Stimulated activated naive CD8-positive, alpha-beta T cell treated with anti-CD3 and anti-CD28 coated beads, Interleukin-15, amount 100 ng/mL, for 72 hours (primary cell): ENCODE measurements at regions not wholly inside any gene's neighbourhood (a gene's known extent, or its start where the extent isn't known, plus 50 kb on each side); places are given as distances from the start of the nearest gene placed in this dataset.
A peak's percentile ranks its signal among the peaks of the same experiment; 100 is the strongest.

Source experiments
- ATAC-seq: fragments of 150-1000 bp; cut with Tn5 transposase; 2 replicates; pipeline ENCODE4 v1.10.0; 2021; ENCODE audit warnings: mild to moderate bottlenecking, moderate library complexity
- DNase-seq, 2 donors: peaks; one replicate each; pipeline ENCODE4 v3.0.0; 2021 to 2022
- H3K27ac Mint-ChIP-seq, 2 donors: one replicate each; pipeline ENCODE4 v1.8.0; 2022; ENCODE audit warnings: mild to moderate bottlenecking in 2 of 2, mixed read lengths in 2 of 2, moderate library complexity in 2 of 2
- H3K27me3 Mint-ChIP-seq: one replicate; pipeline ENCODE4 v1.8.0; 2022; ENCODE audit warnings: mixed read lengths
- H3K4me1 Mint-ChIP-seq: one replicate; pipeline ENCODE4 v1.8.0; 2022; ENCODE audit warnings: mild to moderate bottlenecking, mixed read lengths
- H3K4me3 Mint-ChIP-seq, 2 donors: one replicate each; pipeline ENCODE4 v1.8.0; 2022; ENCODE audit warnings: mild to moderate bottlenecking in 2 of 2, mixed read lengths in 2 of 2, moderate library complexity in 1 of 2
- H3K9me3 Mint-ChIP-seq, 2 donors: one replicate each; pipeline ENCODE4 v1.8.0; 2022; ENCODE audit warnings: mixed read lengths in 2 of 2

DNA sequence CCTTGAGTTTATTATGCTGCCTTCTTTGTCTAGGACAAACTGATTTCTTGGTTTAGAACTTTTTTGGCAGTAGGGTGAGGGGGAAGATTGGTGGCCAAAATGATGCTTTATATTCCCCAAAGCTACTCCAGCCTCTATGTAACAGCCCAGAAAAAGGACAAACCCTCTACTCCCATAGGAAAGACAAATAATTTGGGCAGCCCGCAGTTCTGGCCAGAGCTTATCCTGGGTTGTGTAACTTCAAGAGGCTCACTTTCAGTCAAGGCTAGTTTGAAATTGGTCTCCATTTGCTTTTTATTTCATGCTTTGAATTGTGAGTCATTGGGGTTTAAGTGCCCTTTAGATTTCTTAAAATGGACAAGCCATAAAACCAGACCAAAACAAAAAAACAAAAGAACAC is 142.3 kb downstream of the OLFM4 start:
- ATAC-seq (no peak), DNase-seq (no peak)
- Mint-ChIP-seq H3K4me1 (no peaks in the 10 kb centered on the region), H3K4me3 (no peak overlapping the region), H3K9me3 (peaks cover 0 to 8% of the 10 kb centered on the region in 2 donors), H3K27me3 (no peaks in the 10 kb centered on the region), H3K27ac (no peak overlapping the region)

DNA sequence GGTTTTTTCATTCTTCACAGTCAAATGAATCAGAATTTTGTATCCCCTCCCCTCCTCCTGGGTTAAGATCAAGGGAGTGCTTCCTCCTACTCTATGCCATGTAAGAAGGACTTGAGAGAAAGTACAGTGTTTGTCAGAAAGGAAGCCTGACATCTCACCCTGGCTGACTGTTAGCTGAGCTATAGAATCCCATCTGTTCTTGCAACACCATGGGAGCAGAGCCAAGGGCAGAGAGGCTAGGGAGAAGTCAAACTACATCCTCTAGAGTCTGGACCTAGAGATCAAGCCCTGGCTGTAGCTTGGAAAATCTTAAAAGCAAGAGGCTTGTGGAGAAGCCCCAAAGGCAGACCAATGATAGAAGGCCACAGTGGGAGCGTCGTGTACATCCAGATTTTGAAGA is 145.9 kb downstream of the OLFM4 start:
- Mint-ChIP-seq H3K4me3 (no peak overlapping the region), H3K27me3 (no peaks in the 10 kb centered on the region), H3K9me3 (peaks cover 0 to 8% of the 10 kb centered on the region in 2 donors)

DNA sequence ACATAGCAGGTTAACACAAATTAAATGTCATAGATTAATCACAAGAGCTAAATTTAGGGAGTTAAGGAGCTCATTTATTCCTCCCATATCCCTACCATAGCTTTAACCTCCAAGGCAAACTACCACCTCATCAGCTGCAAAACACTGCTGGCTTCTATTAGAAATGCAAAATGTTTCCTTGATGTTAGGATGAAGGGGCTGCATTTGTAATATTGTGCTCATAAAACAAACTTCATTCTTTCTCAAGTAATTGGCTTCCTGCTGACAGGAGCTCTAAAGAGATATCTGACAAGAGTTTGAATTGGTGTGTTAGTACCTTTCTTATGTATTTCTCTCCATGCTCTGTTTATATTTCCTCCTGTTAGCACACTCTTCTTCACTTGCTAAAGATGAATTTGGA is 152.1 kb downstream of the OLFM4 start:
- Mint-ChIP-seq H3K4me1 (no peaks in the 10 kb centered on the region), H3K4me3 (no peak overlapping the region), H3K27ac (no peak overlapping the region), H3K27me3 (no peaks in the 10 kb centered on the region), H3K9me3 (peaks cover 0 to 12% of the 10 kb centered on the region in 2 donors)
- DNase-seq (no peak), ATAC-seq (no peak)

More for the DNA sequence above, 145.9 kb downstream of the OLFM4 start:
- no peak for ATAC-seq
- H3K4me1 Mint-ChIP-seq, result no peaks in the 10 kb centered on the region
- H3K27ac Mint-ChIP-seq, result no peak overlapping the region
- DNase-seq, result no peak

DNA sequence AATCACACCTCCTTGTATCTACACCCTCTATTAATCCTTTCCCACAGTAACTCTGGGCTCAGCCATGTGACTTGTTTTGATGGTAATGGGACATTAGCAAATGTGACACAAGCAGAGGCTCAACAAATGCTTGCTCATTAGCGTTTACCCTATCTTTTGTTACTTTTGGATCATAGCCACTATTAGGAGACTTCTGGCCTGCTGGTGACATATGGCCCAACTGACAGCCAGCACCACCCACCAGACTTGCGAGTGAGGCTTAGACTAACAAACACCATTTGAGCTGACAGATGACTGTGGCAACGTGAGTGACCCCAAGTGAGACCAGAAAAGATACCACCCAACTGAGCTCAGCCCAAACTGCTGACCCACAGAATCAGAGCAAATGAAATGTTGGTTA is 154.1 kb downstream of the OLFM4 start:
- H3K27ac Mint-ChIP-seq, result no peak overlapping the region
- no peak for DNase-seq
- ATAC-seq, result no peak
- no peaks in the 10 kb centered on the region for H3K27me3 Mint-ChIP-seq
- peaks cover 0 to 12% of the 10 kb centered on the region in 2 donors for H3K9me3 Mint-ChIP-seq
- H3K4me3 Mint-ChIP-seq, result no peak overlapping the region
- no peaks in the 10 kb centered on the region for H3K4me1 Mint-ChIP-seq

DNA sequence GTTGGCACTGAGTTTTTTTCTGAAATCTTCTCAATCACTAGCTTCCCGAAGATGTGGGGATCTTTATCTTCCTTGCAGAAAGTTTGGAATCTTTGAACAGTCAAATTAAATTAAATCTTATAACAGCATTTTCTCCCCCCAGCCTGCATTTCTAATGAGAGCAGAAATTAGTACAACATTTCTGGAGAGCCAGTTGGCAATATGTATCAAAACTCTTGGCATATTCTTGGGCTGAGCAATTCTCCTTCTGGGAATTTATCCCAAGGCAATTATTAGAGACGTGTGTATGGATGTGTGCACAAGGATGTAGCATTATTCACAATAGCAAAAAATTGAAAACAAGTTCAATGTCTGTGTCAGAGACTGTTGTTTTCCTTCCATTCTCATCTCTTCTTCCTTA is 159.5 kb downstream of the OLFM4 start:
- Mint-ChIP-seq H3K4me3 (no peak overlapping the region), H3K27ac (no peak overlapping the region), H3K4me1 (no peaks in the 10 kb centered on the region), H3K9me3 (peaks cover 0 to 12% of the 10 kb centered on the region in 2 donors), H3K27me3 (no peaks in the 10 kb centered on the region)
- DNase-seq (no peak), ATAC-seq (no peak)

DNA sequence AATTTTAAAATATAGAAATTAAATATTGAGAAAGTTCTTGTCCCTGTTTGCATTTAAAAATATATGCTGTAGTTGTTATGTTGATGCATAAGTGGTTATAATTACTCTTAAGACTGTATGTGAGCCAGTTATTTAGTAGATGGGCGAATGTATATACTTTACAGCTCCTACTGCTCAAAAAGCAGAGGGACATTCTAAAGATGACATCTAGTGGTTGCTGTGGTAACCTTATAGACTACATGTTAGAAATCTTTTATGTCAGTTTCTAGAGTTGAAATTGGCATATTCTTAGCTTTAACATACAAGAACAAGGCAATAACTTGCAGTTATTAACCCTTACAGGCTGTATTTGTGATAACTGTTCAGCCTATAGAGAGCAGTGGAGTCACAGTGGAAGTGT is 160.5 kb downstream of the OLFM4 start:
- no peak overlapping the region for H3K4me3 Mint-ChIP-seq
- H3K27ac Mint-ChIP-seq, result no peak overlapping the region
- H3K27me3 Mint-ChIP-seq, result no peaks in the 10 kb centered on the region
- DNase-seq, result no peak
- H3K9me3 Mint-ChIP-seq, result peaks cover 0 to 8% of the 10 kb centered on the region in 2 donors
- no peak for ATAC-seq
- no peaks in the 10 kb centered on the region for H3K4me1 Mint-ChIP-seq

DNA sequence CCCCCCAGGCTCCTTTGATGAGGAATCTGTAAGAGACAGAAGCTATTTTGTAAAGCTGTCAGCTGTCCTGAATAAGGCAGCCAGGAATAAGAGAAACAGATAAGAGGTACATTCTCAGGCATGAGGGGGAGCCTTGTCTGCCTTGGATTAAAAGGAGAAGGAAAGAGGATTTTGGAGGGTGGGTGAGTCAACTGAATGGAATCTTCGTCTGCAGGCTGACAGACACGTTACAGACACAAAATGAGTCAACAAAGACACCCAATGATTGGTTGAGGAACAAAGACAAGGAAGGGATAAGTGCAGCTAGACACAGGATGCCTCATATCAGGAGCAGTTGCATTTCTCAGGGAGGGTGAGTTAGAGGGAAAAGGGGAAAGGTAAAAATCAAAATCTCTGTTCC is 162.5 kb downstream of the OLFM4 start:
- Mint-ChIP-seq H3K4me3 (no peak overlapping the region), H3K27ac (no peak overlapping the region), H3K4me1 (no peaks in the 10 kb centered on the region), H3K9me3 (no peaks in the 10 kb centered on the region), H3K27me3 (no peaks in the 10 kb centered on the region)
- DNase-seq, result no peak
- no peak for ATAC-seq

DNA sequence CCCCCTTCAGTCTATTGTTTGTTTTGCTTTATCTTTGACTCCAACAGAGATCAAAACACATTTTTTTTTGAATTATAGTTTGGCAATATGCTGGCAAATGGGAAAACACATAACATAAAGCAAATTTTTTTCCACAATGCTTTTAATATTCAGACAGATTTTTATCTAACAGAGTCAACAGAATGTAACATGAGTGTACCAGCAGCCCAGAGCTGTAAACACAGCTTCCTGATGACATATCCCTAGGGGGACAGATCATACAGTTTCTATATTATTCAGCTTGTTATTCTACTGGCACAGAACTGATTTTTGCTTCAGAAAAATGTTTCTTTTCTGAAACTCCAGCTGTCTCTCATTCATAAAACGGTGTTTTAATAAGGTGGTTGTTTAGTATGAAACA is 168.8 kb downstream of the OLFM4 start:
- Mint-ChIP-seq H3K9me3 (no peaks in the 10 kb centered on the region), H3K4me1 (no peaks in the 10 kb centered on the region), H3K27ac (no peak overlapping the region), H3K4me3 (no peak overlapping the region), H3K27me3 (peaks cover 23% of the 10 kb centered on the region)
- DNase-seq (no peak), ATAC-seq (no peak)

DNA sequence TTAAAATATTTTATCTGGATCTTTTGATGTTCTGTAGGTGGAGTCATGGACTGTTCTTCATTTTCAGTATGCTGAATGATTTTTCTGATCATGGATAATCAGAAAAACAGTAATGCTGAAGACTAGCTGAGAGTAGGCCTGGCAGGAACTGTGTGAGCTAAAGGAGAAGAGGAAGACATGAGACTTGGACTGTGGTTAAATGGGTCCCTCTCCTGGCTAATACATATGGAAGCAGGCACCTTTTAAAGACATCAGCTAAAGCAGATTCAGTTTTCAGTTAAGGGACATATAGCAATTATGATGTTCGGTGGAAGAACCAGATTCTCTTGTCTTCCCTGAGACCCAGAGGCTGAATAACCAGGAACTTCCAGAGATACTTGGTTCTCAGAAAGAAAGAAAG is 169.4 kb downstream of the OLFM4 start:
- H3K27me3 Mint-ChIP-seq, result peaks cover 29% of the 10 kb centered on the region
- H3K4me3 Mint-ChIP-seq, result no peak overlapping the region
- H3K4me1 Mint-ChIP-seq, result no peaks in the 10 kb centered on the region
- DNase-seq (no peak), ATAC-seq (no peak)
- H3K9me3 Mint-ChIP-seq, result no peaks in the 10 kb centered on the region
- H3K27ac Mint-ChIP-seq, result no peak overlapping the region

DNA sequence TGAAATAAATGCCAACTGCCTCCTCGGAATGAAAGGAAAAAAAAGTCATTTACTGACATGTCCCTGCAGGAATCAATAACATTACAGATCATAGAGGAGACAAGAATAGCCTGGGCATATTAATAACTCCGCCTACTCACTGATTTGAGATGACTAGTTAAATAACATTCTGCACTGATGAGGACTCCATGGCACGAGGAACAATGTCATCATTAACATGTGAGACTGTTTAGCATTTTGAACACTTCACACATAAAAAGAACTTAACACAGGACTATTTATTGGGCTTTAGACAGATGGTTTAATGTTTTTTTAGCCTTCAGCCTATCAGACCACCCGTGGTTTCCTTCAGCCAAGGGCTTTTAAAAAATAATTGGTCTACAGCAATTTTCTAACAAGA is 170.1 kb downstream of the OLFM4 start:
- H3K27ac Mint-ChIP-seq, result no peak overlapping the region
- DNase-seq (no peak), ATAC-seq (no peak)
- no peaks in the 10 kb centered on the region for H3K4me1 Mint-ChIP-seq
- H3K4me3 Mint-ChIP-seq, result no peak overlapping the region
- no peaks in the 10 kb centered on the region for H3K9me3 Mint-ChIP-seq
- H3K27me3 Mint-ChIP-seq, result peaks cover 29% of the 10 kb centered on the region

DNA sequence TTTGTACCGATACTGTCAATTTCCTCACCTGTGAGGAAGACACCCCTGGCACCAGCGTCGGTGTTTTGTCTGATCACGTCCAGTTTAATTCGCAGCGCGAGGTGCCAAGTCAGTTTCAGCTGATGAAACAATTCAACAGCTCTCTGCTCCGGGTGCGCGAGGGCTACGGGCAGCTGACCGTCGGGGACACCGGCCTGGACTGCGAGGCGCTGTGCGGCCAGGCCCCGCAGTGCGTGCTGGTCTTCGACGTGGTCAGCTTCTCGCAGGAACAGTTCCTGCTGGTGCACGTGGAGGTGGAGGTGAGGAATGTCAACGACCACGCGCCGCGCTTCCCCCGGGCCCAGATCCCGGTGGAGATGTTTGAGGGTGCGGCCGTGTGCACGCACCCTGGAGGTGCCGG is 171.5 kb downstream of the OLFM4 start:
- peak; percentile 46 for ATAC-seq

DNA sequence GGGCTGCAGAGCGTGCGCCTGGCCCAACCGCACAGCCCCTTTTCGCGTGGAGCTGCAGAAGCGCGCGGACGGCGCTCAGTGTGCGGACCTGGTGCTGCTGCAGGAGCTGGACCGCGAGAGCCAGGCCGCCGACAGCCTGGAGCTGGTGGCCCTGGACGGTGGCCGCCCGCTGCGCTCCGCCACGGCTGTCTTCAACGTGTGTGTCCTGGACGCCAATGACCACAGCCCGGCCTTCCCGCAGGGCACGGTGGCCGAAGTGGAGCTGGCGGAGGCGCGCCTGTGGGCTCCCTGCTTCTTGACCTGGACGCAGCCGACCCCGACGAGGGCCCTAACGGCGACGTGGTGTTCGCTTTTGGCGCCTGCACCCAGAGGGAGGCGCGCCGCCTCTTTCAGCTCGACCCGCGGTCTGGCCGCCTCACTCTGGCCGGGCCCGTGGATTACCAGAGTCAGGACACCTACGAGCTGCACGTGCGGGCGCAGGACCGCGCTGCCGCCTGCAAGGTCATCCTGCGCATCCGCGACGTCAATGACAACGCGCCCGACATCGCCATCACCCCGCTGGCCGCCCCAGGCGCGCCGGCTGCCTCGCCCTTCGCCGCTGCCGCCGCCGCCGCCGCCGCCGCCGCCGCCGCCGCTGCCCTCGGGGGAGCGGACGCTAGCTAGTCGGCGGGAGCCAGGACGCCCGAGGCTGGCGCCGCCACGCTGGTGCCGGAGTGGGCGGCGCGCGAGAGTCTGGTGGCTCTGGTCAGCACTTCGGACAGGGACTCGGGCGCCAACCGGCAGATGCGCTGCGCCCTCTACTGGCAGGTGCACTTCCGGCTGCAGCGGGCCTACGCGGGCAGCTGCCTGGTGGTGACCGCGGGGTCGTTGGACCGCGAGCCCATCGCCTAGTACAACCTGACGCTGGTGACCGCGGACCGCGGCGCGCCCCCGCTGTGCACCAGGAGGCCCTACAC is 172.2 kb downstream of the OLFM4 start:
- peak; percentile 23 for ATAC-seq
- H3K9me3 Mint-ChIP-seq, result no peaks in the 10 kb centered on the region
- peak in 1 of 2 donors; percentile 16 for DNase-seq
- peaks cover 36% of the 10 kb centered on the region for H3K27me3 Mint-ChIP-seq
- H3K27ac Mint-ChIP-seq, result no peak overlapping the region
- H3K4me1 Mint-ChIP-seq, result no peaks in the 10 kb centered on the region
- H3K4me3 Mint-ChIP-seq, result no peak overlapping the region

More for the DNA sequence above, 171.5 kb downstream of the OLFM4 start:
- H3K4me1 Mint-ChIP-seq, result no peaks in the 10 kb centered on the region
- DNase-seq, result no peak
- no peak overlapping the region for H3K4me3 Mint-ChIP-seq
- no peaks in the 10 kb centered on the region for H3K9me3 Mint-ChIP-seq
- no peak overlapping the region for H3K27ac Mint-ChIP-seq
- peaks cover 36% of the 10 kb centered on the region for H3K27me3 Mint-ChIP-seq

DNA sequence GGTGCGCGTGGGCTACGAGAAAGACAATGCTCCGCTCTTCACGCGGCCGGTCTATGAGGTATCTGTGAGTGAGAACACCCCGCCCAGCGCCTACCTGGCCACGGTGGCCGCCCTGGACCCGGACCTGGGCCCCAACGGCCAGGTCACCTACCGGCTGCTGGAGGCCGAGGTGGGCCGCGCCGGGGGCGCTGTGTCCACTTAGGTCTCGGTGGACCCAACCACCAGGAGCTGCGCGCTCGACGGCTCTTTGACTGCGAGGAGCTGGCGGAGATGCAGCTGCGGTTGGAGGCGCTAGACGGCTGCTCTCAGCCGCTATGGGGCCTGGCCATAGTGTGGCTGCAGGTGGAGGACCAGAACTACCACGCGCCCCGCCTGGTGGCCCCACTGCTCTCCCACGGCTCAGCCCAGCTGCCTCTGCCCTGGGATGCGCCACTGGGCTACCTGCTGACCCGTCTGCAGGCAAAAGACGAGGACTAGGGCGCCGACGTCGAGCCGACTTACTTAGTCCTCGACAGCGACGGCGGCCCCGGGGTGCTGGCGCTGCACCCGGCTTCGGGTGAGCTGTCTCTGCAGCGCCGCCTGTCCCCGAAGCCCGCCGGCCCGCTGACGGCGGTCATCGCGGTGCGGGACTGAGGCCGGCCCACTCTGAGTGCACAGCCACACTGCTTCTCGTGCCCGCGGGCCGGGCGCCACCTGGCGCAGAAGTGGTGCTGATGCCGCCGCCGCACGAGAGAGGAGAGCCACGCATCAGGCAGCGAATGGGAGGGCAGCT is 173.0 kb downstream of the OLFM4 start:
- H3K4me3 Mint-ChIP-seq, result no peak overlapping the region
- H3K27ac Mint-ChIP-seq, result no peak overlapping the region
- peaks cover 36% of the 10 kb centered on the region for H3K27me3 Mint-ChIP-seq
- DNase-seq (no peak), ATAC-seq (peak; percentile 42)
- no peaks in the 10 kb centered on the region for H3K4me1 Mint-ChIP-seq
- H3K9me3 Mint-ChIP-seq, result no peaks in the 10 kb centered on the region

DNA sequence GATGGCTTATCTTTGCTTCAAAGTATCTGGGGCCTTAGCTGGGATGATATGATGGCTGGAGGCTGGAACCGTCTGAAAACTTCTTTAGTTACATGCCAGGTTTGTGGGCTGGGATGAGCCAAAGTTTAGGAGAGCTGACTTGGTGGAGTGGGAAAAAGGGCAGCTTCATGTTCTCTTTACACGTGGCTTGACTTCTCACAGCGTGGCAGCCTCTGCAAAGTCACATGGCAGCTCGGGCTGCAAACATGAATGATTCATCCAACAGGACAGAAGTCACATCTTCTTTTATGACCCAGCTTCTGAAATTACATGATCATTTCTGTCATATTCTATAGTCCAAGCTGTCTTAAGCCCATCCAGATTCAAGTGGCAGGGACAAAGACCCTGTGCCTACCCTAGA is 176.0 kb downstream of the OLFM4 start:
- DNase-seq (no peak), ATAC-seq (no peak)
- Mint-ChIP-seq H3K27ac (no peak overlapping the region), H3K27me3 (peaks cover 29% of the 10 kb centered on the region), H3K4me3 (no peak overlapping the region), H3K4me1 (no peaks in the 10 kb centered on the region), H3K9me3 (no peaks in the 10 kb centered on the region)

DNA sequence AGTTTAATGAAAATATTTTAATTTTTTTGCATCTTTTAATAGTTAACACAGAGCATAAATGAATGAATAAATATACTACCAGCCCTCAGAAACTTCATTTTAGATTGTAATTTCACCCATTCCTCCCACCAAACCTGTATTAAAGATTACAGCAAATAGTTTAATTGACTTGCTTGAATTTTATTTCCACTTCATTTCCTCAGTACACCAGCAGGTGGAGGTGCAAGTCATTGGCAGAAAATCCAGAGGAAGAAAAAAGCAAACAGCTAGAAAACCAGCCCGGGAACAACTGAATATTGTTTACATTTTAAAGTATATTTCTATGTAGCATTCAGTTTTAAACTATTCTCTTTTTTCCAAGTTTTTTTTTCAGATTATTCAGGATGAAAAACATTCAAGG is 177.8 kb downstream of the OLFM4 start:
- DNase-seq (no peak), ATAC-seq (no peak)
- no peaks in the 10 kb centered on the region for H3K9me3 Mint-ChIP-seq
- no peak overlapping the region for H3K27ac Mint-ChIP-seq
- H3K4me1 Mint-ChIP-seq, result no peaks in the 10 kb centered on the region
- H3K4me3 Mint-ChIP-seq, result no peak overlapping the region
- peaks cover 20% of the 10 kb centered on the region for H3K27me3 Mint-ChIP-seq

DNA sequence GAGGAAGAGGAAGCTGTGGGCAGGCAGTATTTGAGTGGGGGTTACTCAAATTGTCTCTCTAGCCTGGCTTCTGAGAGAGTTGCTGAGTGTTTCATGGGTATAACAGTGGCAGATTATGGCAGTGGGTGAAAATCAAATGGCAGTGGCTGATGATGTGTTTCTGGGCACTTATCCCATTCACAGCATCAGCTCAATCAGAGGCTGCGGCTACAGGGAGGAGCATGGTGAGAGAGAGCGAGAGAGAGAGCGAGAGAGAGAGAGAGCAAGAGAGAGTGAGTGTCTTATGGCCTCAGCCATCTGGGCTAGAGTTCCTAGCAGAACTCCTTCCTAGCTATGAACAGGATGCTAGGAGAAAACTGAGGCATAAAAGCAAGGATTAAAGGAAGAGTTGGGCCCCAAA is 178.9 kb downstream of the OLFM4 start:
- peaks cover 12% of the 10 kb centered on the region for H3K27me3 Mint-ChIP-seq
- H3K9me3 Mint-ChIP-seq, result no peaks in the 10 kb centered on the region
- DNase-seq (no peak), ATAC-seq (no peak)
- no peak overlapping the region for H3K27ac Mint-ChIP-seq
- no peaks in the 10 kb centered on the region for H3K4me1 Mint-ChIP-seq
- H3K4me3 Mint-ChIP-seq, result no peak overlapping the region
